H1 (cell line): ENCODE measurements at regions not wholly inside any gene's neighbourhood (a gene's known extent, or its start where the extent isn't known, plus 50 kb on each side); places are given as distances from the start of the nearest gene placed in this dataset.

Source experiments
- NANOG ChIP-seq: IDR thresholded peaks from 2 replicates; pipeline ENCODE4 v1.6.1; 2011; ENCODE audit warnings: low read length, low read depth, mild to moderate bottlenecking, inconsistent platforms; ENCODE audit not compliant: insufficient read depth, poor library complexity, severe bottlenecking
- PHF8 ChIP-seq: fragments of 200-600 bp; sonication (generic); conservative IDR thresholded peaks from 2 replicates; pipeline ENCODE4 v1.7.1; 2012; ENCODE audit warnings: low read depth, mild to moderate bottlenecking, inconsistent platforms, low read length, moderate library complexity
- TCF12 ChIP-seq: IDR thresholded peaks from 2 replicates; pipeline ENCODE4 v1.6.1; 2011; ENCODE audit warnings: low read depth, mild to moderate bottlenecking, low read length
- TF ChIP-seq, protein P1 (sequence below): fragments of 300-600 bp; sonication (generic); IDR thresholded peaks from 2 replicates; pipeline ENCODE4 v1.7.1; 2012; ENCODE audit warnings: low read length, moderate library complexity, mild to moderate bottlenecking, inconsistent platforms; ENCODE audit not compliant: insufficient replicate concordance
- TF ChIP-seq, protein P2 (sequence below): IDR thresholded peaks from 2 replicates; pipeline ENCODE4 v1.6.1; 2011; ENCODE audit warnings: low read depth, mild to moderate bottlenecking, low read length; ENCODE audit not compliant: insufficient read depth
- TF ChIP-seq, protein P3 (sequence below), 3 experiments: IDR thresholded peaks; 1 replicate in 2 of 3; 2 replicates in 1 of 3; pipeline versions ENCODE4 v1.5.1 to v1.6.1; 2011; ENCODE audit warnings: low read length in 3 of 3, mild to moderate bottlenecking in 3 of 3, inconsistent platforms in 2 of 3, low read depth in 1 of 3, moderate library complexity in 1 of 3; ENCODE audit not compliant: insufficient read depth in 1 of 3; ENCODE audit errors: control extremely low read depth in 1 of 3

DNA sequence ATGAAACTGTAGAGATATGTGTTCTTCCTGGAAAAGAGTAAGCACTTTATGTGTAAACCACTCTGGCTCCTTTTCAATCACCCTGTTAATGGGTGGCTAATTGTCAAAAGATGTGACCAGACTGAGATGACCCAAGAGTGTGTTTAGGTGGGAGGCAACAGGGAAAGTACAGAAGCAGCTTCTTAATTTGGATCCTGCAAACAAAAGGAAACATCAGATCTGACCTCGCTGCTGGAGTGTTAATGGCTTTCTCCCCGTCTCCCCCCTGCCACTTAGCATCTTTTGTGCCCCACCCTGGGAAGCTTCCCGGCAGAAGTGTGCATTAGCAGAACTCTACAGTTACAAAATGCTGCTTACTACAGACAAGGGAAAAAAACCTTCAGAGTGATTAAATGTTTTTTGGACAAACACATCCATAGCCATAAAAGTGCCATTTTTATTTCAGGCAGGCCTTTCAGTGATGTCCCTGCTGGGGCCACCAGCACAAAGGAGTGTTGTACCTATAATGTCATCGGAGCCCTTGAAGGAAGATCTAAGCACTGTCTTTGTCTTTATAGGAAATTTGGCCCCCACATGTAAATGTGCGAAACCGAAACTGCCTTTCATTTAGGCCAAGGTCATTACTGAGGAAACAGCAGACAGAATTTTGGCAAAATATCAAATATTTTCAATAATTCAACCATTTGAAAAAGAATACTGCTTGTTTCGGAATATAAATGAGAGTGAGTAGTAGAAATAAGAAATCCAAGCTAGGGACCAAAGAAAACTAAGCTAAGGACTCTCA lies 311.0 kb downstream of the WDR72 start (continued):
- TF ChIP-seq, protein P1, sequence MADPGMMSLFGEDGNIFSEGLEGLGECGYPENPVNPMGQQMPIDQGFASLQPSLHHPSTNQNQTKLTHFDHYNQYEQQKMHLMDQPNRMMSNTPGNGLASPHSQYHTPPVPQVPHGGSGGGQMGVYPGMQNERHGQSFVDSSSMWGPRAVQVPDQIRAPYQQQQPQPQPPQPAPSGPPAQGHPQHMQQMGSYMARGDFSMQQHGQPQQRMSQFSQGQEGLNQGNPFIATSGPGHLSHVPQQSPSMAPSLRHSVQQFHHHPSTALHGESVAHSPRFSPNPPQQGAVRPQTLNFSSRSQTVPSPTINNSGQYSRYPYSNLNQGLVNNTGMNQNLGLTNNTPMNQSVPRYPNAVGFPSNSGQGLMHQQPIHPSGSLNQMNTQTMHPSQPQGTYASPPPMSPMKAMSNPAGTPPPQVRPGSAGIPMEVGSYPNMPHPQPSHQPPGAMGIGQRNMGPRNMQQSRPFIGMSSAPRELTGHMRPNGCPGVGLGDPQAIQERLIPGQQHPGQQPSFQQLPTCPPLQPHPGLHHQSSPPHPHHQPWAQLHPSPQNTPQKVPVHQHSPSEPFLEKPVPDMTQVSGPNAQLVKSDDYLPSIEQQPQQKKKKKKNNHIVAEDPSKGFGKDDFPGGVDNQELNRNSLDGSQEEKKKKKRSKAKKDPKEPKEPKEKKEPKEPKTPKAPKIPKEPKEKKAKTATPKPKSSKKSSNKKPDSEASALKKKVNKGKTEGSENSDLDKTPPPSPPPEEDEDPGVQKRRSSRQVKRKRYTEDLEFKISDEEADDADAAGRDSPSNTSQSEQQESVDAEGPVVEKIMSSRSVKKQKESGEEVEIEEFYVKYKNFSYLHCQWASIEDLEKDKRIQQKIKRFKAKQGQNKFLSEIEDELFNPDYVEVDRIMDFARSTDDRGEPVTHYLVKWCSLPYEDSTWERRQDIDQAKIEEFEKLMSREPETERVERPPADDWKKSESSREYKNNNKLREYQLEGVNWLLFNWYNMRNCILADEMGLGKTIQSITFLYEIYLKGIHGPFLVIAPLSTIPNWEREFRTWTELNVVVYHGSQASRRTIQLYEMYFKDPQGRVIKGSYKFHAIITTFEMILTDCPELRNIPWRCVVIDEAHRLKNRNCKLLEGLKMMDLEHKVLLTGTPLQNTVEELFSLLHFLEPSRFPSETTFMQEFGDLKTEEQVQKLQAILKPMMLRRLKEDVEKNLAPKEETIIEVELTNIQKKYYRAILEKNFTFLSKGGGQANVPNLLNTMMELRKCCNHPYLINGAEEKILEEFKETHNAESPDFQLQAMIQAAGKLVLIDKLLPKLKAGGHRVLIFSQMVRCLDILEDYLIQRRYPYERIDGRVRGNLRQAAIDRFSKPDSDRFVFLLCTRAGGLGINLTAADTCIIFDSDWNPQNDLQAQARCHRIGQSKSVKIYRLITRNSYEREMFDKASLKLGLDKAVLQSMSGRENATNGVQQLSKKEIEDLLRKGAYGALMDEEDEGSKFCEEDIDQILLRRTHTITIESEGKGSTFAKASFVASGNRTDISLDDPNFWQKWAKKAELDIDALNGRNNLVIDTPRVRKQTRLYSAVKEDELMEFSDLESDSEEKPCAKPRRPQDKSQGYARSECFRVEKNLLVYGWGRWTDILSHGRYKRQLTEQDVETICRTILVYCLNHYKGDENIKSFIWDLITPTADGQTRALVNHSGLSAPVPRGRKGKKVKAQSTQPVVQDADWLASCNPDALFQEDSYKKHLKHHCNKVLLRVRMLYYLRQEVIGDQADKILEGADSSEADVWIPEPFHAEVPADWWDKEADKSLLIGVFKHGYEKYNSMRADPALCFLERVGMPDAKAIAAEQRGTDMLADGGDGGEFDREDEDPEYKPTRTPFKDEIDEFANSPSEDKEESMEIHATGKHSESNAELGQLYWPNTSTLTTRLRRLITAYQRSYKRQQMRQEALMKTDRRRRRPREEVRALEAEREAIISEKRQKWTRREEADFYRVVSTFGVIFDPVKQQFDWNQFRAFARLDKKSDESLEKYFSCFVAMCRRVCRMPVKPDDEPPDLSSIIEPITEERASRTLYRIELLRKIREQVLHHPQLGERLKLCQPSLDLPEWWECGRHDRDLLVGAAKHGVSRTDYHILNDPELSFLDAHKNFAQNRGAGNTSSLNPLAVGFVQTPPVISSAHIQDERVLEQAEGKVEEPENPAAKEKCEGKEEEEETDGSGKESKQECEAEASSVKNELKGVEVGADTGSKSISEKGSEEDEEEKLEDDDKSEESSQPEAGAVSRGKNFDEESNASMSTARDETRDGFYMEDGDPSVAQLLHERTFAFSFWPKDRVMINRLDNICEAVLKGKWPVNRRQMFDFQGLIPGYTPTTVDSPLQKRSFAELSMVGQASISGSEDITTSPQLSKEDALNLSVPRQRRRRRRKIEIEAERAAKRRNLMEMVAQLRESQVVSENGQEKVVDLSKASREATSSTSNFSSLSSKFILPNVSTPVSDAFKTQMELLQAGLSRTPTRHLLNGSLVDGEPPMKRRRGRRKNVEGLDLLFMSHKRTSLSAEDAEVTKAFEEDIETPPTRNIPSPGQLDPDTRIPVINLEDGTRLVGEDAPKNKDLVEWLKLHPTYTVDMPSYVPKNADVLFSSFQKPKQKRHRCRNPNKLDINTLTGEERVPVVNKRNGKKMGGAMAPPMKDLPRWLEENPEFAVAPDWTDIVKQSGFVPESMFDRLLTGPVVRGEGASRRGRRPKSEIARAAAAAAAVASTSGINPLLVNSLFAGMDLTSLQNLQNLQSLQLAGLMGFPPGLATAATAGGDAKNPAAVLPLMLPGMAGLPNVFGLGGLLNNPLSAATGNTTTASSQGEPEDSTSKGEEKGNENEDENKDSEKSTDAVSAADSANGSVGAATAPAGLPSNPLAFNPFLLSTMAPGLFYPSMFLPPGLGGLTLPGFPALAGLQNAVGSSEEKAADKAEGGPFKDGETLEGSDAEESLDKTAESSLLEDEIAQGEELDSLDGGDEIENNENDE = no peak
- TF ChIP-seq NANOG (no peak), TCF12 (no peak), PHF8 (no peak)
- TF ChIP-seq, protein P2, sequence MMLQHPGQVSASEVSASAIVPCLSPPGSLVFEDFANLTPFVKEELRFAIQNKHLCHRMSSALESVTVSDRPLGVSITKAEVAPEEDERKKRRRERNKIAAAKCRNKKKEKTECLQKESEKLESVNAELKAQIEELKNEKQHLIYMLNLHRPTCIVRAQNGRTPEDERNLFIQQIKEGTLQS = no peak
- TF ChIP-seq, protein P3, sequence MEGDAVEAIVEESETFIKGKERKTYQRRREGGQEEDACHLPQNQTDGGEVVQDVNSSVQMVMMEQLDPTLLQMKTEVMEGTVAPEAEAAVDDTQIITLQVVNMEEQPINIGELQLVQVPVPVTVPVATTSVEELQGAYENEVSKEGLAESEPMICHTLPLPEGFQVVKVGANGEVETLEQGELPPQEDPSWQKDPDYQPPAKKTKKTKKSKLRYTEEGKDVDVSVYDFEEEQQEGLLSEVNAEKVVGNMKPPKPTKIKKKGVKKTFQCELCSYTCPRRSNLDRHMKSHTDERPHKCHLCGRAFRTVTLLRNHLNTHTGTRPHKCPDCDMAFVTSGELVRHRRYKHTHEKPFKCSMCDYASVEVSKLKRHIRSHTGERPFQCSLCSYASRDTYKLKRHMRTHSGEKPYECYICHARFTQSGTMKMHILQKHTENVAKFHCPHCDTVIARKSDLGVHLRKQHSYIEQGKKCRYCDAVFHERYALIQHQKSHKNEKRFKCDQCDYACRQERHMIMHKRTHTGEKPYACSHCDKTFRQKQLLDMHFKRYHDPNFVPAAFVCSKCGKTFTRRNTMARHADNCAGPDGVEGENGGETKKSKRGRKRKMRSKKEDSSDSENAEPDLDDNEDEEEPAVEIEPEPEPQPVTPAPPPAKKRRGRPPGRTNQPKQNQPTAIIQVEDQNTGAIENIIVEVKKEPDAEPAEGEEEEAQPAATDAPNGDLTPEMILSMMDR (IDR thresholded peaks at IDR 0.05; ENCODE audit: control extremely low read depth in 1 of 3, insufficient read depth in 1 of 3, low read depth in 1 of 3, low read length in 3 of 3) = no peak
